Adrenal gland (tissue), 5 donors: ENCODE measurements at regions not wholly inside any gene's neighbourhood (a gene's known extent, or its start where the extent isn't known, plus 50 kb on each side); places are given as distances from the start of the nearest gene placed in this dataset.

Experiments
- POLR2A ChIP-seq, 2 donors: fragments of 450-650 bp; IDR thresholded peaks; one replicate each; pipeline ENCODE4 v1.6.1; 2017; ENCODE audit warnings: antibody characterized with exemption in 2 of 2, mild to moderate bottlenecking in 2 of 2, moderate library complexity in 1 of 2
- TF ChIP-seq, protein P1 (sequence below), 6 experiments: fragments of 450-650 bp in 4 of 6; fragments of 200-600 bp in 2 of 6; sonication (generic) in 1 of 6; IDR thresholded peaks; 1 replicate in 5 of 6; 2 replicates in 1 of 6; pipeline versions ENCODE4 v1.5.1 to v1.8.0; 2016 to 2021; ENCODE audit warnings: antibody characterized with exemption in 6 of 6, mild to moderate bottlenecking in 2 of 6, moderate library complexity in 1 of 6
- donor health status: DM: no; HTN: no; CAD: no.

DNA sequence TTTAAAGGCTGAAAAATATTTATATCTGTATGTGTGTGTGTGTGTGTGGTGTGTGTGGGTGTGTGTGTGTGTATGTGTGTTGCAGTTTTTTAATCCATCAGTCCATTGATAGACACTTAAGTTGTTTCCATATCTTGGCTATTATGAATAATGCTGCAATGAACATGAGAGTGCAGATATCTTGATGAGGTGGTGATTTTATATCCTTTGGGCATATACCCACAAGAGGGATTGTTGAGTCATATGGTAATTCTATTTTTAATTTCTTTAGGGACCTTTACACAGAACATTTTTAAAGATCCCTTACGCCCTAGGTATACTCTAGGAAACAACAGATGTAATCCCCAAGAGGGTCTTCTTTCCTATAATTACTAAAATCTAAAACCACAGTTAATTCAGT lies 154.5 kb upstream of the CLEC14A start:
- TF ChIP-seq, protein P1, sequence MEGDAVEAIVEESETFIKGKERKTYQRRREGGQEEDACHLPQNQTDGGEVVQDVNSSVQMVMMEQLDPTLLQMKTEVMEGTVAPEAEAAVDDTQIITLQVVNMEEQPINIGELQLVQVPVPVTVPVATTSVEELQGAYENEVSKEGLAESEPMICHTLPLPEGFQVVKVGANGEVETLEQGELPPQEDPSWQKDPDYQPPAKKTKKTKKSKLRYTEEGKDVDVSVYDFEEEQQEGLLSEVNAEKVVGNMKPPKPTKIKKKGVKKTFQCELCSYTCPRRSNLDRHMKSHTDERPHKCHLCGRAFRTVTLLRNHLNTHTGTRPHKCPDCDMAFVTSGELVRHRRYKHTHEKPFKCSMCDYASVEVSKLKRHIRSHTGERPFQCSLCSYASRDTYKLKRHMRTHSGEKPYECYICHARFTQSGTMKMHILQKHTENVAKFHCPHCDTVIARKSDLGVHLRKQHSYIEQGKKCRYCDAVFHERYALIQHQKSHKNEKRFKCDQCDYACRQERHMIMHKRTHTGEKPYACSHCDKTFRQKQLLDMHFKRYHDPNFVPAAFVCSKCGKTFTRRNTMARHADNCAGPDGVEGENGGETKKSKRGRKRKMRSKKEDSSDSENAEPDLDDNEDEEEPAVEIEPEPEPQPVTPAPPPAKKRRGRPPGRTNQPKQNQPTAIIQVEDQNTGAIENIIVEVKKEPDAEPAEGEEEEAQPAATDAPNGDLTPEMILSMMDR (IDR thresholded peaks at IDR 0.05) = no peak
- TF ChIP-seq POLR2A (IDR thresholded peaks at IDR 0.05) = no peak
